ENCODE measurements at regions not wholly inside any gene's neighbourhood (a gene's known extent, or its start where the extent isn't known, plus 50 kb on each side); places are given as distances from the start of the nearest gene placed in this dataset.
"Not testable (repeated sequence)": the region's sequence is repeated elsewhere in the genome, so short reads cannot be mapped to it uniquely, and the experiment has no call there.

DNA sequence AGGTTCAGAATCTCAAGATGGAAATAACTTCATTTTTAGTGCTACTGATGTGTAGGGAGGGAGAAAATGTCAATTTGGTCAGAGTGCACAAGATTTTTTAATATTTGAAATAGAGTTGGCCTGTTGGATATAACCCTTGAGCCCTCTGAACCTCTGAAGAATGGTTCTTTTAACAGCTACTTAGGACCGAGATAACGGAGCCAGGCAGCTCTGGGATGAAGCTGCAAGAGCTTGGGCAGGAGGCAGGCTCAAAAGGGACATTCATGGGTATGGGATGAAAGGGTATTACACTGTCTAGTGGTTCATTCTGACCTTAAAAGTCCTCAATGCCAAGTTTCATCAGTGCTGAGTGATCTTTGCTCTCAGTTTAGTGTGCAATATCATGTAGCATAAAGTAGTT is 111.4 kb upstream of the CPHXL start:
- DNase-seq, result no peak

- no peak for DNase-seq
Observed at GRCh38 chr16:75841517-75841916, 115.2 kb upstream of the CPHXL start.

DNA sequence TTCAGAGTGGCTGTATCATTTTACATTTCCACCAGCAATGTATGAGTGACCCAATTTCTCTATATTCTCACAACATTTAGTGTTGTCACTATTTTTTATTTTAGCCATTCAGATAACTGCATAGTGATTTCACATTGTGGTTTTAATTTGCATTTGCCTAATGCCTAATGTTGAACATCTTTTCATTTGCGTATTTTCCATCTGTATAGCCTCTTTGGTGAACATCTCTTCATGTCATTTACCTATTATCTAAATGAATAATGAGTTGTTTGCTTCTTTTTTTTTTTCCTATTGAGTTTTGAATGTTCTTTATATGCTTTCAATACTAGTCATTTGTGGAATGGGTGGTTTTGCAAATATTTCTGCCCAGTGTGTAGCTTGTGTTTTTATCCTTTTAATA is 120.9 kb upstream of the CPHXL start:
- no peak for DNase-seq

DNA sequence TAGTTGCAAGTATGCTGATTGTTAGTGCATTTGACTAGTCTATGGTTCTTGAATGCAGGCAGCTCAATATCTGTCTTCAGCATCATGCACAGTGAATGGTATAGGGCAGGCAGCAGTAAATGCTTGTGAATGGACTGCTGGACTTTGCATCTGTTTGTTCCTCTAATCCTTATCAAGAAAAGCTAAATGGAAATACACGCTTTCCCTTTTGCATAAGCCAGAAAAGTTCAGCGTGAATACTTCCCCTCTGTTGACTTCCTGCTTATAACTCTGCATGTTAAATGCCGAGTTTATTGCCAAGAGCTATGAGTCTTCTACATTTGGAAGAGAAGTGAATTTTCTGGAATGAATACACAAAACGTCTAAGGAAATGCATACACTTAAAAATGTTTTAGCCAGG is 127.9 kb upstream of the CPHXL start:
- DNase-seq, result no peak

DNA sequence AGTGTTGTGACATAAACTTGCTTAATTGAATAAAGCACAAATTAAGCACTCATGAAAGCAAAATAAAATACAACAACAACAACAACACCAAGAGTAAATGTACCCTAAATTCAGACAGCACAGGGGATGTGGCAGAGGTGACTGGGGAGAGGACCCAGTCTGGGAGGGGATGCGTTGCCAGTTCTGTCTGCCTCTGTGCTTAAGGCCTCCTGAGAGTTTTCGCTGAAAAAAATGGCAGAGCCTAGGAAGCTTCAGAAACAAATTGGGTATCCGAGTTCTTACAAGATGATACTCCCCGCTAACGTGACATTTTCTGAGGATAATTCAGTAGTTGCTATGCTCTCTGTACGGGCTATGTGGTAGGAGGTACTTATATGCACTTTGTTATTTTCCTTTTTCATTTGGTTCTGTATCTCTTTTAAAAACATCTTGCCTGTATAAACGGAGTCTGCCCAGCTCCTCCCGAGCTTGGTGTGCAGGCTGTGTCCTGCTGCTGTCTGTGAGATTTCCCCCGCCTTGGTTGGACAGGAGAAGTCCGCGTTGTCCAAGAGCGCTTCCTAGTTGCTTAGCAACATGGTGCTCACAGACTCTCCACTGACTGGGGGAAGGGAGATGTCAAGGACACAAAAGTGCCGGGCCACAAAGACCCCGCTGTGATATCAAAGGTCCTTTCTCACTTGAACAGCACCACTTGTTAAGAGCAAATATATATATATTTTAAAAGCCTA is 134.2 kb upstream of the CPHXL start:
- no peak for DNase-seq

- DNase-seq, result no peak
Observed at GRCh38 chr16:75861311-75862097, 135.2 kb upstream of the CPHXL start.

DNA sequence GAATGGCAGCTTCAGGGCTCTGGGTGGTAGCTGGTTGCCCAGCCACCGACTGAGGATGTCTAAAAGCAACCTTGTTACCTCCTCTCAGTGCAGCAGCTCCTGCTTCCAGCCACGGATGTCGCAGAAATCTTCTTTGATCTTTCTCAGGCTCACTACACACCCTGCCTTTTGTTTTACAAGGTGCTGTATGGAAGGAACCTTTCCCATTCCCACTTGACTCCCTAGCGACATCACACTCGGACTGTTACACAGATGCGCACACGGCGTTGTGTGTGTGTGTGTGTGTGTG is 135.8 kb upstream of the CPHXL start:
- DNase-seq, result no peak

- DNase-seq, result no peak
Observed at GRCh38 chr16:75864243-75864642, 138.0 kb upstream of the CPHXL start.

DNA sequence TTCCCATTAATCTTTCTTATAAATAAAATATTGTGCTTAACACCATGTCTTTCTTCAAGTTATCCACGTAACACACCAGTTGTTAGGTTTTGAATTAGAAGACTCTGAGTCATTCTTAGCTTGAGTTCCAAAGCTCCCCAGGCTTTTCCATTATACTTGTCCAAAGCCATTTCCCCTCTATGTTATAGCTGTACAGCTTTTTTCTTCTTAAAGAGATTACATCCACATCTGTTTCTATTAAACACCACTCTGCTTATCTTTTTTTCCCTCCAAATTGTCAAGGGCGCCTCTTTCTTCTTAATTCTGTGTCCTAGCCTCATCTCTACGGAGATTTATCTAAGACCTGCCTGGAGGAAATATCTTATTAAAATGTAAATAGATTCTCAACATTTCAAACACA is 139.4 kb upstream of the CPHXL start:
- no peak for DNase-seq

GRCh38 chr16:75868636-75869632 is 142.6 kb upstream of the CPHXL start:
- no peak for DNase-seq

GRCh38 chr16:75881280-75881679 is 155.0 kb upstream of the CPHXL start:
- not testable (repeated sequence) for DNase-seq

GRCh38 chr16:75899163-75899562 is 172.9 kb upstream of the CPHXL start:
- no peak for DNase-seq

- DNase-seq, result no peak
Observed at GRCh38 chr16:75908331-75909117, 182.2 kb upstream of the CPHXL start.

DNA sequence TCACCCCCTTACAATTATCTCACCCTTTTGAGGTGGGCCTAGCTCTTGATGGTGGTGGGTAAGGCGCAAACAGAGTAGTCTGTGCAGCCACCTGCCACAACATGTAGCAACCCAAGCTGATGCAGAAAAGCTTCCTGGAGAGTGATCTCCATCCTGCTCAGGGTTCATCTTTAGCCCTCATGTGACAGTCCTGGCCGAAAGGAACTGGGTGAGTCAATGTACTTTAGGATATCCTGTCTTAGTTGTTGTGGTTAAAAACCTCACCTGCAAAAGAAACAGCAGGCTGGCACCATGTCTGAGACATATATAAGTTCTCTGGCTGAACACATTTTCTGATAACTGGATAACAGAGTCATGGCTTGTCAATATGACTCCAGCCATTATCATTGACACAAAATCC is 183.5 kb upstream of the CPHXL start:
- no peak for DNase-seq

- no peak for DNase-seq
Observed at GRCh38 chr16:75911896-75912295, 185.6 kb upstream of the CPHXL start.

DNA sequence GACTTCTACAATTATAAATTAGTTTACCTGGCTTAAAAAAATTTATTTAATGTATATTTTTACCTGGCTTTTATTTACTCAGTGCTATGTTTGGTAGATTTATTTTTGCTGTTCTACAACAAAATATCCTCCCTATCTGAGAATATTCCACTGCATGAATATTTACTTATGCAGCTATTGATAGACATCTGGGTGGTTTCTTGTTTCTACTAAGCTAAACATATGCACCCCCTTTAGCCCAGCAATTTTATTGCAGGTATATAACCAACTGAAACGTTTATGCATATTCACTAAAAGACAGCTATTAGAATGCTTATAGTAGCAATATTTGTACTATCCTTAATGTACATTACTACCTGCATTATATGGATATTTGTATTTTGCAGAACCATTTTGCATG is 187.7 kb upstream of the CPHXL start:
- DNase-seq, result no peak

GRCh38 chr16:75916451-75916850 is 190.2 kb upstream of the CPHXL start:
- DNase-seq, result no peak

- DNase-seq, result no peak
Observed at GRCh38 chr16:75918109-75918508, 191.8 kb upstream of the CPHXL start.

DNA sequence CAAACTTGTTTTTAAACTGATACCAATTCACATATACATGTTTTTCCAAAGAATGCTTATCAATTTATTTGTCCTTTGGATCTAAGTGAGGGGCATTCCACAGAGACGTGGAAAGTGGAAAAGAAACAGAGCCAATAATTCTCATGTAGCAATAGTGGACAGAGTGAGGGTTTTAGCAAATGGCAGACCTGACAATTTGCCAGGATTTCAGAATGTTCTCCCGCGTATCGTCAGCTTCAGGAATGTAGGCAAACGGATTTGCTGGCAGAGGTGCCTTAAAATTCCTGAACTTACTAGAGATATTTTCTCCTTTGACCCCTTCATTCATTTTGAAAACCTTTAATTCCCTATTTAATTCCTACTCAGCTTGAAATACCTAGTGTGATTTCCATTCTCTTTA is 193.4 kb upstream of the CPHXL start:
- DNase-seq, result no peak

- DNase-seq, result no peak
Observed at GRCh38 chr16:75921281-75921680, 195.0 kb upstream of the CPHXL start.

DNA sequence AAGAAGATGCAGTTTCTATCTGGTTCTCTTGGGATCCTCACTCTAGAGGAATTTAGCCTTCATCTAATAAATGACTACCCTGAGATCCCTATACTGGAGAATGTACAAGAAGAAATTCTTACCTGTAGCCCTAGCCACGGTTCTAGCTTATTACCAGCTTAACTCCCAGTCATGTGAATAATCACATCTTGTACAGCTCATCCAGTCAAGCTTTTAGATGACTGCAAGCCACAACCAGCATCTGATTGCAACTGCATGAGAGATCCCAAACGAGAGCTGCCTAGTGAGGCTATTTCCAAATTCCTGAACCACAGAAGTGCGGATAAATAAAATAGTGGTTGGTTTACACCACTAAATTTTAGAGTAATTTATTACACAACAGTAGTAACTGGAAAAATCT is 196.0 kb upstream of the CPHXL start:
- DNase-seq, result no peak

- no peak for DNase-seq
Observed at GRCh38 chr16:75924397-75924796, 198.1 kb upstream of the CPHXL start.
